DOHH2 (cell line): ENCODE measurements at regions not wholly inside any gene's neighbourhood (a gene's known extent, or its start where the extent isn't known, plus 50 kb on each side); places are given as distances from the start of the nearest gene placed in this dataset.

Experiments
- H3F3A ChIP-seq: fragments of 200-600 bp; sonication (generic), shearing (Covaris generic); 2 replicates; pipeline ENCODE4 v1.6.0; 2016; ENCODE audit warnings: antibody characterized with exemption, mild to moderate bottlenecking; ENCODE audit not compliant: control insufficient read depth, insufficient read depth
- H3K27ac ChIP-seq: fragments of 200-600 bp; sonication (generic); 2 replicates; pipeline ENCODE4 v1.5.1; 2014; ENCODE audit warnings: low read depth, mild to moderate bottlenecking, low read length, moderate library complexity
- H3K27me3 ChIP-seq: fragments of 200-600 bp; sonication (generic); 2 replicates; pipeline ENCODE4 v1.6.1; 2014; ENCODE audit warnings: mild to moderate bottlenecking, low read length, mixed read lengths; ENCODE audit not compliant: control insufficient read depth
- H3K36me3 ChIP-seq: fragments of 200-600 bp; sonication (generic); 2 replicates; pipeline ENCODE4 v1.6.1; 2014; ENCODE audit warnings: mild to moderate bottlenecking, low read length, moderate library complexity, mixed read lengths; ENCODE audit not compliant: control insufficient read depth
- H3K4me1 ChIP-seq: fragments of 200-600 bp; sonication (generic); 2 replicates; pipeline ENCODE4 v1.6.1; 2014; ENCODE audit warnings: mild to moderate bottlenecking, low read length, mixed read lengths; ENCODE audit not compliant: control insufficient read depth
- H3K4me2 ChIP-seq: fragments of 200-600 bp; sonication (generic); 2 replicates; pipeline ENCODE4 v1.6.0; 2014; ENCODE audit warnings: mild to moderate bottlenecking, low read length, moderate library complexity
- H3K4me3 ChIP-seq: fragments of 200-600 bp; sonication (generic); 2 replicates; pipeline ENCODE4 v1.5.1; 2014; ENCODE audit warnings: mild to moderate bottlenecking, low read length, mixed read lengths
- H3K79me2 ChIP-seq: fragments of 200-600 bp; sonication (generic); 2 replicates; pipeline ENCODE4 v1.6.1; 2014; ENCODE audit warnings: mild to moderate bottlenecking, low read length, mixed read lengths; ENCODE audit not compliant: control insufficient read depth
- H3K9me2 ChIP-seq: fragments of 200-600 bp; sonication (generic); replicated peaks from 2 replicates; pipeline ENCODE4 v1.6.1; 2014; ENCODE audit warnings: mild to moderate bottlenecking, low read length, mixed read lengths; ENCODE audit not compliant: control insufficient read depth
- H3K9me3 ChIP-seq: fragments of 200-600 bp; sonication (generic); 2 replicates; pipeline ENCODE4 v1.6.1; 2014; ENCODE audit warnings: antibody characterized with exemption, low read length, mixed read lengths; ENCODE audit not compliant: control insufficient read depth, insufficient read depth
- H4K20me1 ChIP-seq: fragments of 200-600 bp; sonication (generic); 2 replicates; pipeline ENCODE4 v1.6.0; 2014; ENCODE audit warnings: low read depth, mild to moderate bottlenecking, antibody characterized with exemption, low read length, moderate library complexity; ENCODE audit not compliant: control insufficient read depth, insufficient read depth
- EZH2phosphoT487 ChIP-seq: fragments of 200-600 bp; sonication (generic); IDR thresholded peaks from 2 replicates; pipeline ENCODE4 v1.6.1; 2017; ENCODE audit warnings: borderline replicate concordance, mild to moderate bottlenecking, antibody characterized with exemption, low read length, moderate library complexity, mixed read lengths
- TF ChIP-seq, protein P1 (sequence below): fragments of 200-600 bp; sonication (generic); IDR thresholded peaks from one replicate; pipeline ENCODE4 v1.5.1; 2014; ENCODE audit warnings: antibody characterized with exemption, mild to moderate bottlenecking, low read depth, low read length; ENCODE audit not compliant: poor library complexity, severe bottlenecking

GRCh38 chr10:125564570-125564969 is 118.4 kb downstream of the TEX36 start:
- Histone ChIP-seq H3K9me3 (no peaks in the 10 kb centered on the region), H3K4me2 (no peak overlapping the region), H3K27me3 (no peaks in the 10 kb centered on the region), H3K27ac (no peak overlapping the region), H3K4me3 (no peak overlapping the region), H3K4me1 (no peaks in the 10 kb centered on the region), H3K36me3 (no peaks in the 10 kb centered on the region), H3K9me2 (no peaks in the 10 kb centered on the region), H4K20me1 (no peaks in the 10 kb centered on the region), H3K79me2 (no peaks in the 10 kb centered on the region), H3F3A (no peaks in the 10 kb centered on the region)
- TF ChIP-seq, protein P1, sequence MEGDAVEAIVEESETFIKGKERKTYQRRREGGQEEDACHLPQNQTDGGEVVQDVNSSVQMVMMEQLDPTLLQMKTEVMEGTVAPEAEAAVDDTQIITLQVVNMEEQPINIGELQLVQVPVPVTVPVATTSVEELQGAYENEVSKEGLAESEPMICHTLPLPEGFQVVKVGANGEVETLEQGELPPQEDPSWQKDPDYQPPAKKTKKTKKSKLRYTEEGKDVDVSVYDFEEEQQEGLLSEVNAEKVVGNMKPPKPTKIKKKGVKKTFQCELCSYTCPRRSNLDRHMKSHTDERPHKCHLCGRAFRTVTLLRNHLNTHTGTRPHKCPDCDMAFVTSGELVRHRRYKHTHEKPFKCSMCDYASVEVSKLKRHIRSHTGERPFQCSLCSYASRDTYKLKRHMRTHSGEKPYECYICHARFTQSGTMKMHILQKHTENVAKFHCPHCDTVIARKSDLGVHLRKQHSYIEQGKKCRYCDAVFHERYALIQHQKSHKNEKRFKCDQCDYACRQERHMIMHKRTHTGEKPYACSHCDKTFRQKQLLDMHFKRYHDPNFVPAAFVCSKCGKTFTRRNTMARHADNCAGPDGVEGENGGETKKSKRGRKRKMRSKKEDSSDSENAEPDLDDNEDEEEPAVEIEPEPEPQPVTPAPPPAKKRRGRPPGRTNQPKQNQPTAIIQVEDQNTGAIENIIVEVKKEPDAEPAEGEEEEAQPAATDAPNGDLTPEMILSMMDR, result no peak
- TF ChIP-seq EZH2phosphoT487, result no peak

DNA sequence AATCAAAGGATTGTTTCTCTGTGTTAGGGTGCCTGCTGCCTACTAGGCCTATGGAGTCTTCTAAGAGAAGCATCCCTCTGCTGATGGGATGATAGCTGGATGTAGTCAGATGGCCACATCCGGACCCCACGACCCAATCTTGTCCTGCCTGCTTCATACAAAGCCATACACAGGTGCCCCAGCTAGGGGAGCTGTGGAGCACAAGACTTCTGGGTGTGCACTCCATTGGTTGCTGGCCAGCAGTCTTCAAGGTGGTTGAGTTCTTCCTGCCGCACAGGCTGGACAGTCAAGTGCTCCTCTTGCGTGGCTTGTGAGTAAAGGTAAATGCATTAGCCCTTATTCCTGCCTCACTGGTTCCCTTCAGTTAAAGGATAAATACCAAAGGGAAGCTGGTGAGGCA is 120.2 kb downstream of the TEX36 start:
- Histone ChIP-seq H3K79me2 (no peaks in the 10 kb centered on the region), H3K4me1 (no peaks in the 10 kb centered on the region), H3K36me3 (no peaks in the 10 kb centered on the region), H3F3A (no peaks in the 10 kb centered on the region), H3K4me3 (no peak overlapping the region), H4K20me1 (no peaks in the 10 kb centered on the region), H3K27me3 (no peaks in the 10 kb centered on the region), H3K4me2 (no peak overlapping the region), H3K27ac (no peak overlapping the region), H3K9me2 (no peaks in the 10 kb centered on the region), H3K9me3 (no peaks in the 10 kb centered on the region)
- TF ChIP-seq EZH2phosphoT487, result no peak
- TF ChIP-seq, protein P1, result no peak

GRCh38 chr10:125560947-125561346 is 122.0 kb downstream of the TEX36 start:
- H3K4me2 ChIP-seq, result no peak overlapping the region
- no peaks in the 10 kb centered on the region for H3K27me3 ChIP-seq
- no peaks in the 10 kb centered on the region for H3K36me3 ChIP-seq
- no peaks in the 10 kb centered on the region for H3K4me1 ChIP-seq
- H4K20me1 ChIP-seq, result no peaks in the 10 kb centered on the region
- no peaks in the 10 kb centered on the region for H3F3A ChIP-seq
- no peaks in the 10 kb centered on the region for H3K9me2 ChIP-seq
- H3K9me3 ChIP-seq, result no peaks in the 10 kb centered on the region
- no peaks in the 10 kb centered on the region for H3K79me2 ChIP-seq
- H3K27ac ChIP-seq, result no peak overlapping the region
- no peak for TF ChIP-seq EZH2phosphoT487
- TF ChIP-seq, protein P1, result no peak
- H3K4me3 ChIP-seq, result no peak overlapping the region

- H3K79me2 ChIP-seq, result no peaks in the 10 kb centered on the region
- no peaks in the 10 kb centered on the region for H3K27me3 ChIP-seq
- no peaks in the 10 kb centered on the region for H4K20me1 ChIP-seq
- H3K27ac ChIP-seq, result no peak overlapping the region
- no peak overlapping the region for H3K4me3 ChIP-seq
- no peaks in the 10 kb centered on the region for H3F3A ChIP-seq
- no peaks in the 10 kb centered on the region for H3K9me3 ChIP-seq
- no peaks in the 10 kb centered on the region for H3K9me2 ChIP-seq
- H3K36me3 ChIP-seq, result no peaks in the 10 kb centered on the region
- TF ChIP-seq EZH2phosphoT487, result no peak
- TF ChIP-seq, protein P1, result no peak
- no peaks in the 10 kb centered on the region for H3K4me1 ChIP-seq
- no peak overlapping the region for H3K4me2 ChIP-seq
These were observed 123.8 kb downstream of the TEX36 start for GRCh38 chr10:125559210-125559609.
